Nucleus accumbens (tissue), 56 donors: ENCODE measurements at regions not wholly inside any gene's neighbourhood (a gene's known extent, or its start where the extent isn't known, plus 50 kb on each side); places are given as distances from the start of the nearest gene placed in this dataset.
"Not testable (repeated sequence)": the region's sequence is repeated elsewhere in the genome, so short reads cannot be mapped to it uniquely, and the experiment has no call there.

Experiments
- DNase-seq, 56 donors: peaks; one replicate each; lab custom pipeline; 2025; lab: John Stamatoyannopoulos, UW

DNA sequence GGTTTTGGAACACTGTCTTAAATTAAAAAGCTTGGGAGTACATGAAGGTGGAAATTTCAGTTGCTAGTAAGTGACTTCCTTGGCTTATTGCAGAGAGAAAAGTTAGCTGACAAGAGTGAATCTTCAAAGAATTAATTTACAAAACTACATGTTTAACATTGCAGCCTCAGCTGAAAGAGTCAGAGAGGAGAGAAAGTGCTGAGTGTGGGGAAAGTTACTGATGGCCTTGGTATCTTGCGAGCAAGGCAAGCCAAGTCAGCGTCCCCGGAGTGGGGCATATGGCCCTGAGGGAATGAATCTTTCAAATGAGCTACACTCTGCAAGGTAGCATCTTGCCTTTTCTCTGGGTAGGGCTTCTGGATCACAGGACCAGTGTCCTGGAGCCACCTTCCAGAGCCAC lies 131.3 kb downstream of the LPIN1 start:
- DNase-seq: no peak

- not testable (repeated sequence) for DNase-seq
Observed at GRCh38 chr2:11885253-11885652, 138.8 kb downstream of the LPIN1 start.

- not testable (repeated sequence) for DNase-seq
Observed at GRCh38 chr2:11886899-11887298, 140.5 kb downstream of the LPIN1 start.

DNA sequence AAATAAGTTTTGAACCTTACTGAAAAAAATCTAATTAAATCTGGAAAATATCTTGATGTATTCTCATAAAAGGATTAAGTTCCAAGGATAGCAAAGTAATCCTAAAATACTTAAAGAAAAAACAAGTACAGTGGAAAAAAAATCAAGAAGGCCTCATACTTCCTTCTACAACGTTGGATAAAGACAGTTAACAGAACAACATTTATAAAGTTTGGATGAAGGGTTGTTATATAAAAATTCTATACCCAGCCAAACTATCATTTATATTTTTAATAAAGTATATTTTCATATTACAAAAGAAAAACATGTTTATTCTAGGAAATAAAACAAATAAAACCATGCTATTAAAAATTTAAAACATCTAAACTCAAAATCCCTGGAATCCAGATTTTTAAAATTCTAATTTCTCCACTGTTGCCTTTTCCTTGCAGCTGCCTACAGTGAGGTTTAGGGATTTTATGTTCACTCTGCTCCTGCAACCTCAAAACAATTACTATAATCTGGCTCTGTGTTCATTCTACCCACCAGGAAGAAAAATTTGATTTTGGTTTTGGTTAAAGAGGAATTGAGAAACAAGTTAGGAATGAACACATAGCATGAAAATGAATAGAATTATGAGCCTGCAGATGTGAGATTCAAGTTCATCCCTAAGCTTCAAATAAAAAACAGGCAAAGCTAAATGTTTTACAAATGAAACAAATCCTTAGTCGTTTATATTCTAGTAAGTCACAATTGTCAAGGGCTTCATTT lies 142.8 kb downstream of the LPIN1 start:
- no peak for DNase-seq

DNA sequence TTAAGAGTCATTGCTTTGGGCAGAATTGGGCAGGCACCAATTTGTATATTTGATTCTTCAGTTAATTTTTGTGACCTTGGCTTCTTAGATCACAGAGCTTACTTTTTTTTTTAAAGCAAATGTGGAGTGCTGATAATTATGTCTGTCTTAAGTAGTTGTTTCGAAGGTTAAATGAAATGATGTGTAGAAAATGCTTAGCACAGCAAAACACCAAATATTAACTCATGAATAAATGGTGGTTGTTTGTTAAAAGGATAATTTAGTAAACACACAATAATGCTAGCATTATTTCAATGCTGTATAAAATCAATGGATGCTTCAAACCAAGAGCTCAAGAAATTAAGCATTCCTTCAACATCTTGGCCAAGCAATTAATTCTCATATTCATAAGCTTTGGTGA lies 143.4 kb downstream of the LPIN1 start:
- DNase-seq: no peak

DNA sequence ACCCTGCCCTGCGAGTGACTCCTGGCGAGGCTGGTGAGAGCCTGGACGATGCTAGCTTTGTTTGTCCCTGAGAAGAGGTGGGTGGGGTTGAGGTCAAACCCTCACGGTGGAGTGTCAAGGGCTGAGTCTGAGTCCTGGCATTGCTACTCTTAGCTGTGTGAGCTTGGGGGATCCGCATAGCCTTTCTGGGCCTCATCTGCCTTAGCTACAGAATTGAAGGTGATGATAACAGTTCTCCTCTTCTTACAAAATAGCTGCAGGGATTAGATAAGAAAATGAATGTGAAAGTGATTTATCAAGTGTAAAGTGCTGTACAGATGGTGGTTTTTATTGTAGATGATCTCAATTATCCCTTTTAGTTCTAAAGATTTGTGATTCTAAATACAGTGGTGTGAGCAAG lies 144.6 kb downstream of the LPIN1 start:
- no peak for DNase-seq

DNA sequence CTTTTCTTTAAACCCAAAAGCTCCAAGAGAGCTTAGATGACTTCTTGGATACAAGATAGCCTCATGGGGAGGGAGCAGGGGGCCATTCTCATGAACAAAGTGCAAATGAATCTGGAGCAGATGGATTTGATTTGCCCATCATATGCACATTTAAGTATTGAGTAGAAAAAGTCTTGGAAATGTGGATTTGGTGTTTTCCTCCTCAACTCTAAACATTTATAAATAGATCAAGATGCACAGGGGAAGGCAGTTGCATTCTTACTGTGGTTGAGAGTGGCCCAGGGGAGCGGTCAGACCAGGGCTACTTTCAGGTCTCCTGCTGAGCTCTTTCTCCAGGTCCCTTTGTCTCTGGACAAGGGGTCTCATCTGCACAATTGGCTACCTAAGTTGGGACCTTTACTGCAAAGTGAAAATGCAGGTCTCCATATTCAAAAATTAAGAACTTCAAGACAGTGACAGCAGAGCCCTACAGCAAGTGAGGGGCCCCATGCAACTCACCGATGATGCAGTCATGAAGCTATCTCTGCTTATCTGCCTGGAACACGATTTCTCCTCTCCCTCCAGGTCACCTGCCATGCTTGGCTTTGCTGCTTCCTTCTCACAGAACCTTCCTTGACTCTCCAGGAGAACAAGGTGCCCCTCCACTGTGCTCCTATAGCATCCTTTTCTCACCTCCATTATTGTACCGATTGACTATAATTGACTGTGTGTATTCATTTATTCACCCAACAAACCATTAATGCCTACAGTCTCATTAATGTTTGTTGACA lies 145.4 kb downstream of the LPIN1 start:
- DNase-seq: no peak

DNA sequence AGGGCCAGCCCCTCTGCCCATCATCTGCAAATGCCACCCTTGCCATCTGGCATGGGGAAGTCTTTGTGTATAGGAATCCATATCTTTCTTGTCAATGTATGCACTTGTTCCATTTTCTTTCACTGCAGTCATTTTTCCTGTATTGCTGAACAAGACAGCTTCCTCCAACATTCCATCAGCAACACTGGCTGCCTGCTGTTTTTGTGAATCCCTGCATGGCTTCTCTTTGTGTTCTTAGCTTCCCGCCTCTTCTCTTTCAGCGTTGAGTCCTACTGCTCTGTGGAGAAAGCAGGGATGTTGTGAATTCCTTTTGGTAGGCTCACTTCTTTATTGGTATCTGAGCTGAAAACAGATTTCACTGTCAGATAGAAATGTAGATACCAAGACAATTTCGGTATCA lies 150.0 kb downstream of the LPIN1 start:
- no peak for DNase-seq

DNA sequence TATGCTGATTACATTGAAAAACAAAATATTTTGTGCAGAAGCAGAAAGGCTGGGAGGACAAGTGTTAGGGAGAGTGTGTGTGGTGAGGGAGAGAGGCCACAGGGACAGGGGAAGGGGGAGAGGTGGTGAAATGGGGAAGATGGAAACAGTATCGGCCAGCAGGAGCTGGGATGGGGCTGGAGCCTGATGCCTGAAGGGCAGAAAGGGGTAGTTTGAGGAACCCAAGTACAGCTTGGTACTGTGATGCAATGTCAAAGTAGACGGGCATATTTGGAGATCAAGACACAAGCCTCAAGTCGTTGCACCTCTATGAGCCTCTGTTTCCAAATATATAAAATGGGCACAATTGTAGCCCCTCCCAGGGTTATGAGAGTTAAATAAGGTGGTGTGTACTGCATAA lies 152.1 kb downstream of the LPIN1 start:
- DNase-seq: no peak

DNA sequence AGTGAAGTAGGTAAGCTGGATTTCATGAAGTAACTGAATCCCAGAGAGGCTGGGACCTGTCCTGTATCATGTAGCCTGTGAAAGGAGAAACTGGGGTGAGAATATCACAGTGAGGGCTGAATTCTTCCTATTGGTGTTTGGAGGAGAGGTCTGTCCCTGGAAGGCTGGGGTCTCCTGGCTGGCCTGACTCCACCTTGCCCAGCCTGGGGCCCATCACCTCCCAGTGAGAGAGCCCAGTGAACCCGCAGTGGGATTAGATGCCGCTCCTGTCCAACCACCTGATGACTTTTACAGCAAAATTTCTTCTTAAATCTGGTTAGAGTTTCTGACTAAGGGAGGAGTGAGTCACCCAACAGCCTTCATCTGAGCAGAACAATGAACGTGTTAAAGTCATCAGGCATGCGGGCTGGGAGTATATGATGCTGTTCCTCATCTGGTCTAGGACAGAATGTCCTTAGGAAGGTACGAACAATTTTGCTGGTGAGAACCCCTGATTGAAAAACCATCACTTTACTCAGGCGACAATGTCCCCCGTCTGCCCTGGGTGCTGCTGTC lies 152.9 kb downstream of the LPIN1 start:
- DNase-seq: no peak

DNA sequence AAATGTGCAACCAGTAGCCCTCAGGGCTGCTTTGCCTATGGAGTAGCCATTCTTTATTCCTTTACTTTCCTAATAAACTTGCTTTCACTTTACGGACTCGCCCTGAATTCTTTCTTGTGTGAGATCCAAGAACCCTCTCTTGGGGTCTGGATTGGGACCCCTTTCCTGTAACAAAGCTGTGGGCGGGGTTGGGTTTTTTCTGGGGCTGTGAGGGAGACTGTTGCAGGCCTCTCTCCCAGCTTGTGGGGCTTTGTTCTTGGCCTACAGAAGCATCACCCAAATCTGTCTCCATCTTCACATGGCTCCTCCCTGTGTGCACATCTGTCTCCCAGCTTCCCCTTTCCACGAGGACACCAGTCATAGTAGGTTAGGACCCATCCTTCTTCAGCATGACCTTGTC lies 154.5 kb downstream of the LPIN1 start:
- not testable (repeated sequence) for DNase-seq

GRCh38 chr2:11901351-11902069 lies 155.1 kb downstream of the LPIN1 start:
- no peak for DNase-seq

- DNase-seq: no peak
Observed at GRCh38 chr2:11903085-11903606, 156.7 kb downstream of the LPIN1 start.

GRCh38 chr2:11904029-11904428 lies 157.6 kb downstream of the LPIN1 start:
- no peak for DNase-seq

DNA sequence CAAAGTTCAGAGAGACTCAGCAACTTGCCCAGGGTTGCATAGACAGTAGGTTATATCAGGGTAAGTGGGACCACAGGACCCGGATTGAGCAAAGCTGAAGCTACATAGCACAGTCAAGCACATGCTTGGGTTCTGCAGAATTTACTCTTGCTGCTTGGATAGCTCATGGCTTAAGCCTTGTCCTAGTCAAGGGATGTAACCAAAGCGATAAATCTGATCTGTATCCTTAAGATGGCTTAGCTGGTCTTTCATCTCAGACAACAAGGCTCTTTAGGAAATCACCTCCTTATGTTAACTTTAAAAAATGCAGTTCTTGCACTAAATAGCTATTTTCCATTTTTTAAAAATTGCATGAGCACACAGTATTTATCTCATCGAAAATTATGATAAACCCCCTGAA lies 158.5 kb downstream of the LPIN1 start:
- no peak for DNase-seq

DNA sequence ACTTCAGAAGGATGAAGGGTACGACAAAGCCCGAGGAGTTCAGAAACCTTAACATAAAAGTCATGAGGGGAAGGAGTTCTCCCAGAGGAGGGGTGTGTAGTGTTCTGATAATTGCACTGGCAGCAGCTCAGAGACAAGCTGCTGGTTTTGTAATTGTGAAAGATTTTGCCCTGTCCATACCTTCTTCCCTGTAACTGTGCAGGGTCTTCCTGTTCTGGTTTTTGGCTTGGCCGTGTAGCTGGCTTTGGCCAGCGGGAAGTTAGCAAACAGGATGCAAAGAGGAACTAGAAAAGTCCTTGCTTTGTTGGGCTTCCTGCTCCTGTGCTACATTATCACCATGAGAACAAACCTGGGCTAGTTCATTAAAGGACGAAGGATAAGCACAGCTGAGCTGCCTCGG lies 160.8 kb downstream of the LPIN1 start:
- no peak for DNase-seq

DNA sequence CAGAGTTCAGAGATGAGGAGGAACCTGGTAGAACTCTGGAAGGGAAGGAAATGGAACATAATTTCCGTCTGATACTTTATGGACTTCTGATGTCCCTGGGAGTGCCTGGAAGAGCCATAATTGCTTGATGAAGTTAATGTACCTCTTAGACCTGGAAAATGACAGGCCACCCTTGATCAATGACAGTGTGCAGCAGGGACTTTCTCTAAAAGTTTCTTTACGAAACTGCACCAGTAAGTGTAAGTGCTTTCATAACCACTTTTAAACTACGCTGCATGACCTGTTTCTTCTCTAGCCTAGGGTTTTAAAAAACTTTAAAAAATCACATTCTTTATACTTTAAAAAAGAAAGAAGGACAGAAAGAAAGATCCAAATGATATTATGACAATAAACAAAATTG lies 164.5 kb downstream of the LPIN1 start:
- no peak for DNase-seq

GRCh38 chr2:11912980-11913379 lies 166.5 kb downstream of the LPIN1 start:
- DNase-seq: no peak

DNA sequence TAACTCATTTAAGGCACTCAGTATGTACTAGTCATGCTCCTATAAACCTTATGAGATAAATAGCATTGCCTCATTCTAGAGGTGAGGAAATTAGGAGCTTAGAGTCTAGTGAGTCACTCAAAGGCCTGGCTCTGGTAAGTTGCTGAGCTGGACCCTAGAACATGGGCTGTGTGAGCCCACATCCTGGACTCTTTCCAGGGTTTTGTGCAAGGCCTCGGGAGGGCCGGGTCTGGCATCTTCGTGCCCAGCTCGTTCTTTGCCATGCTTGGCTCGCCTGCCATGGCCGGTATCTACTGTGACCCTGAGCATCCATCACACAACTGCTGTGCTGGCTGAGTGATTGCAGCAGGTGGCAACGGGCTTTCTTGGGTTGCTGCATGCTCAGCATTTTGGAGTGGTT lies 168.0 kb downstream of the LPIN1 start:
- no peak for DNase-seq

GRCh38 chr2:11915650-11916049 lies 169.2 kb downstream of the LPIN1 start:
- DNase-seq: no peak

DNA sequence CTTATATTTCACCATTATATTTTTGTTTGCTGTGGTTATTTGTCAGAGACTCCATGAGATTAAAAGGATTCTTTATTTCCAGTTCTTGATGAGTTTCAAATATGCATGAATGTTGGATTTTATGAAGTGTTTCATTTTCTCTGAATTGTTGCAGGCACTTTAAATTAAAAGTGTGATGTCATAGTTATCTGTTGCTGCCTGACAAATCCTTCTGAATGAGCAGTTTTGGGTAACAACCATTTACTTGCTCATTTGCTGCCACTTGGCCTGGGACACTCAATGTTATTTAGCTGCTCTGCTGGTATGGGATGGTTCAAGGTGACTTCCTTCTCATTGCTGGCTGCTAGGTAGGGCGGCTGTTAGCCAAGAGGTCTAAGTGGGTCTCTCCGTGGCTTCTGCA lies 173.5 kb downstream of the LPIN1 start:
- DNase-seq: no peak
